GM18519 (cell line): ENCODE measurements at regions not wholly inside any gene's neighbourhood (a gene's known extent, or its start where the extent isn't known, plus 50 kb on each side); places are given as distances from the start of the nearest gene placed in this dataset.
"Not testable (repeated sequence)": the region's sequence is repeated elsewhere in the genome, so short reads cannot be mapped to it uniquely, and the experiment has no call there.

Experiments
- ATAC-seq: cut with Tn5 transposase; IDR thresholded peaks from one replicate; pipeline ENCODE4 v1.9.1; 2021; ENCODE audit warnings: mild to moderate bottlenecking, moderate library complexity; ENCODE audit not compliant: unreplicated experiment, low FRiP score

DNA sequence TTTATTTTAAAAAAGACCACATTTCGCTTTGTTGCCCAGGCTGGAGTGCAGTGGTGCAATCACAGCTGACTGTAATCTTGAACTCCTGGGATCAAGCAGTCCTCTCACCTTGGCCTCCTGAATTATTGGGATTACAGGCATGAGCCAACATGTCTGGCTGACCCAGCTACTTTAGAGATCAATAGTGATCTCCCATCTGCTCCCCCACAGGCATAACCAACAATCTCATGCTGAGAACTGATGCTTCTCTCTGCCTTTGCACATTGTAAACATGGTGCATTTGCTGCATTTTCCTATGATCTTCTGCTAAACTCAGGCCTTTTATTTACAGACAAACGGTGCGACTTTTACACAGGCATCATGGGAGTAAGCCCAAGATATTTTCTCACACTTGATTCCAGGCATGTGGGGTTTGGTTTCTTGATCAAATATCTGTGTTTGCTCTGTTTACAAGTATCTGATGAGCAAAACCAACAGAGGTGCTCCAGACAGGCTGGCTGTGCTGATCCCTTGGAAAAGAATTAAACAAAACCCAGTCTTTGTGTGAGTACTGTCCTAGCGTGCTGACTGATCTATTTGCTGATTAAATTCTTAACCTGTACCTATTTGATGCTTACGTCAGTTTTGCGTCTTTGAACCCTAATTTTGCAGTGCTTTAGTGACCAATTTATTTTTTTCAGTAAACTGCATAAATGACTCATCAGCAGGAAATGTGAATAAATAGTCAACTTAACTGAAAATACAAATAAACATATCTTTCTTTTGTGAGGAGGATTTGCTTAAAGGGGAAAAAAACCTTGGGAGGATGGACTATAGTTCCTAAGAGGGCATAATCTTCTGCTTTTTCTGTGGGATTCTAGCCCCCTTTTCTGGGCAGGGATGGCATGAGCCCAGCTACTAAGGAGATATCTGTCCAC, 191.7 kb upstream of the NR3C1 start:
- no peak for ATAC-seq

DNA sequence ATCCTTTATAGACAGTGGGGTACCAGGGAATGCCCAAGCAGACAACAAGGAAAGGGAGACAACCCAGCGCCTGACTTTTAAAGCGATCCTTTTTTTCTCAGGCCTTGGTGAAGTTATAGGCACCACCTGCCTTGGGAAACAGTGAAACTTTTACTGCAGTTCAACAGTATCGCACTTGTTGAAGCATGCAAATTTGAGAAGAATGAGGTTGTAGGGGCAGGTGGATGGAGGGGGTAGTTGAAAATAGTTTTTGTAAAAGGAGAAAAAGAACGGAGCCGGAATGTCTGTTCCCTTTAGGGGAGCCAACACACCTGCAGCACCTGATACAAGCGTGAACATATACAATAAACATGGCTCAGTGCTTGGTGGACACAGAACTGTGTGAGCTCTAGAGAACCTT, 190.2 kb upstream of the NR3C1 start:
- no peak for ATAC-seq

DNA sequence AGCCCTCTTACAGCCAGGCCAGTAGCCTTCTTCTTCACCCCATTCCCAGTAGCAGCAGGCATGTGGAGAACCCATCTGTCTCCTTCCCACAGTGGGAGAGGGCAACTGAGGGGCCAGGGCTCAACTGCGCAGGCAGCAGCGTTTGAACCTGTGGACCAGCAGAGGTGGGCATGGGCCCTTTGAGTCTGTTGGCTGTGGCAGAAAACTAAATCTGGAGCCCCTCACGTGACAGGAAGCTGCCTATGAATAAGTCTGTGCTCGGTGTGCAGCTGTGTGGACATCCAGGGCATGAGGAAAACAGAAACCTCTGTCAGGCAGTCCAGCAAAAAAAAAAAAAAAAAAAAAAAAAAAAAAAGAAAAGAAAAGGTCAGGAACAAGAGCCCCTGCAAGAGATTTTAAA, 189.2 kb upstream of the NR3C1 start:
- peak; percentile 47 for ATAC-seq

DNA sequence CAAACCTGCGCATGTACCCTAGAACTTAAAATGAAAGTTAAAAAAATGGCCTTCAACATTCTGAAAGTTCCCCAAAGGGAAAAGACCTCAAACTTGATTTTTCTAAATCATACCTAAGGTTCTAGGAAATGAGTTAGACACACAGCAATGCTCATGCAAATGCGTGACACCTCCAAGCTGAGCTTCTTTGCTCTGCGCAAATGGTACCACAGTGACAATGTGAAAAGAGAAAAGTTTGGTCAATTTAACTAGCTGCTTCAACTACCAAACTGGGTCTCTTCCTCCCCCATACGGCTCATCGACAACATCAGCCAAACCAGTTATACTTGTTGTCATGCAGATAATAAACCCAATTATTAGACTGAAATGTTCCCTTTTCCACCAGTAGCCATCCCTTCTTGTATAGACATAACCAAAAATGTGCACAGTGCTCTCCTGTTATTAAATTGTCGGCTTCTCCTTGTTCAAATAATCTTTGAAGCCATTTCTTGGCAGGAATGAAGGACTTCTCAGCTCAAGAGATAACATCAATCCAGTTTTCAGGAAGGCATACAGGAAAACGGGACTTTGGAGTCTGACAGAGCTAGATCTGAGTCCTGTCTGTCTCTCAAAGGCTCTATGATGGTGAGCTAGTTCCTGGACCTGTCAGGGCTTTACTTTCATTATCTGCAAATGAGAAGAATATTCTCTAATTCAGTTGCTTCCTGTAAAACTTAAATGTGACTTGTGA, 185.6 kb upstream of the NR3C1 start:
- ATAC-seq: no peak

DNA sequence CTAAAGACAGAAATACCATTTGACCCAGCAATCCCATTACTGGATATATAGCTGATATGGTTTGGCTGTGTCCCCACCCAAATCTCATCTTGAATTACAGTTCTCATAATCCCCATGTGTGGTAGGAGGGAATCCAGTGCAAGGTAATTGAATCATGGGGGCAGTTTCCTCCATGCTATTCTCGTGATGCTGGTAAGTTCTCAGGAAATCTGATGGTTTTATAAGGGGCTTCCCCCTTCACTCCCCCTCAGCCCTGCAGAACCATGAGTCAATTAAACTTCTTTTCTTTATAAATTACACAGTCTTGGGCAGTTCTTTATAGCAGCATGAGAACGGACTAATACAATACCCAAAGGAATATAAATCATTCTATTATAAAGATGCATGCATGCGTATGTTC, 184.6 kb upstream of the NR3C1 start:
- ATAC-seq: not testable (repeated sequence)

DNA sequence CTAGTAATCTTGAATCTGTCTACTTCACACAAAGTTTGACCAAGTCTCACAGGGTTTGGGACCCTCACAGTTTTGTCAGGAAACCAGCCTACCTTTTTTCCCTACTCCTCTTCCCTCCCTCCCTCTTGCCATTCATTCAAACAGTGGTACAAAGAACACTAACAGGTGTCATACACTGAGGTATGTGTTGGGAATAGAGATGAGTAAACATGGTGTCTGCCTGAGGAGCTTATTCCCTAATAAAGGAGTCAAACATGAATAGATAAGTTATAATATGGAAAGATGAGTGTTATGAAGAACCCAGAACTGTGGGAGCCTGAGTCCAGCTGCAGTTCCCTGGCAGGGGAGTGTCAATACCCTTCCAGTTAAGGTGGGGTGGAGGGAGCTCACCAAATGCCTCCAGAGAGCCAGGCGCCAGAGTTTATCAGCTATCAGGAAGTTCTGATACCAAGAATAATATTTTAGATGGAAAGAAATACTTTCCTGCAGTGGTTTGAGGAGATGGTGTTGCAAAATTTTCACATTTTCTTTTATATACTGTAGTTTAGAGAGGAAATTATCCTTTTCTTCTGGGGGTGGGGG, 183.4 kb upstream of the NR3C1 start:
- ATAC-seq: no peak

DNA sequence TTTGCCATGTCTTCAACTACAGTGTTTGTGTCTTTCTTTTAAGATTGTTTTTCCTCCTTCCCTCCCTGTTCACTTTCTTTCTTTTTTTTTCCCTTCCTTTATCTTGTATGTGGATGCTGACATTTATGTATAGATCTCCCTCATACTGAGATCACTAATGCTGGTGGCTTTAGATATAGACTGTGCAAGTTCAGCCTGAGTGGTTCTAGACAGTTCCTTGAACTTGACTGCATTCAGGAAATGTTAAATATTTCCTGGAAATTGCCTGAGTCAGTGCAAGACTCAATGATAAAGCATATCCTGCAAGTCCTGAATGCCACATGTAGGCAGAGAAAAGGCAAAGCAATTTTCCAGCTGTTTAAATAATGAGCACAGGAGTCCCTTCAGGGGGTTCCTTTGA, 182.5 kb upstream of the NR3C1 start:
- ATAC-seq: no peak

DNA sequence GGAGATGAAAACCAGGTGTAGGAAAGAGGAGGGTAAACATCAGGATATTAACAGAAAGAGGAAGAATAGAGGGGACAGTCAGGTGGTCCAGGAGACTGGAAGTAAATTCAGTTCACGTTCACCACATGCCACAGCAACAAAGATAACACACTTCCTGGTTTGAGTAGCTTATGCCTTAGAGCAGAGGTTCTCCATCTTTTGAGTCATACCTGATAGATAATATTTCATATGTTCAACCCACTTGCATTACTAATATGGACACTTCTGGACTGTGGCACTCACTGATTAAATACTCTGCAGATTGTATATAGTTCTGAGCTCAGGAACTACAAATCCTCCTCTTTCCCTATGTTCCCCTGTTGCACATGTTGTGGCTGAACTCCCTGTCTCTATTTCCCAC, 179.9 kb upstream of the NR3C1 start:
- no peak for ATAC-seq

DNA sequence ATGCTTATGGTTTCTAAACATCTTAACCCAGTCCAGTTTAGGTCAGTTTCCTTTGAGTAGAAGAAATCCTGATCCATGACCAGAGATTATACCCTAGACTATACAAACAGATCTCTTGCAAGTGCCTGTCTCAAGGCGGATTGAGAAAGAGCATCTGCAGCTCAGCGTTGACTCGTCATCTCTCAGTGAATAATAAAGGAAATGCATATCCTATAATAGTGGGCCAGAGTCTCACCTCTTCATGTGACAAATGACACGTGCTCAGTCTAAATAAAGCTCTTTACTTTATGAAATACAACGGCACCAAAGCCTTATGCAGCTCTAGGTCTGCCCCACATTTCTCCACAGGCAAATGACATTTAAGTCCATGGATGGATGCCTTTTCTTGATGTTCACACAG, 179.4 kb upstream of the NR3C1 start:
- no peak for ATAC-seq

DNA sequence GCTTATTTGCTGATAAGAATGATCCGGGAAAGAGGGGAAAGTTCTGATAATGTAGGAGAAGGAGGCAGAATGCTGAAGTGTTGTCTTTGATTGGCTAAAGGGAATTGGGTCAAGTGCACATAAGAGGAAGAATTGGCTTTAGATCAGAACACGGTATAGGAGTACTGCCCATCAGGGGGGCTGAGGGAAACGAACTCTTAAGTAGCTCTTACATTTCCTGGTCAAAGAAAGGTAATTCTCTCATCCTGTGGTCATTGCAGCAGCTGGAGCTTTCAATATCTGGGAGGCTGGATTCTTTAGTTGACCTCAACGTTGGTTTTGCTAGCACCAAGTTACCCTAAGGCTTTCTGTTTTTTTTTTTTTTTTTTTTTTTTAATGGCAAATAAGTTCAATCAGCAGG, 178.7 kb upstream of the NR3C1 start:
- no peak for ATAC-seq

DNA sequence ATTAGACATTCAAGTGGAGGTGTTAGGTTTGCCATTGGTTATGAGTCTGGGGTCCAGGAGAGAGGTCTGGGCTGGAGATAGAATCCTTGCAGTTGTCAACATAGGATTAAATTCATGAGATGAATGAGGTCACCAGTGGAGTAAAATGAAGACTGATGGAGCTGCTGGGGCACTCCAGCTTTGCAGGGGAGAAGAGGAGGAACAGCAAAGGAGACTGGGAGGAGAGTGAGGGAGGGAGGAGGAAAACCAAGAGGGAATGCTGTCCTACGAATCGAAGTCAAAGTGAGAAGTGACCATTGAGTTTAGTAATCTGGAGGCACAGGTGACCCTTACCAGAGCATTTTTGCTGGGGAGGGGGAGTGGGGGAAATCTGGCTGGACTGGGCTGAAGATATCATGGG, 178.2 kb upstream of the NR3C1 start:
- no peak for ATAC-seq

DNA sequence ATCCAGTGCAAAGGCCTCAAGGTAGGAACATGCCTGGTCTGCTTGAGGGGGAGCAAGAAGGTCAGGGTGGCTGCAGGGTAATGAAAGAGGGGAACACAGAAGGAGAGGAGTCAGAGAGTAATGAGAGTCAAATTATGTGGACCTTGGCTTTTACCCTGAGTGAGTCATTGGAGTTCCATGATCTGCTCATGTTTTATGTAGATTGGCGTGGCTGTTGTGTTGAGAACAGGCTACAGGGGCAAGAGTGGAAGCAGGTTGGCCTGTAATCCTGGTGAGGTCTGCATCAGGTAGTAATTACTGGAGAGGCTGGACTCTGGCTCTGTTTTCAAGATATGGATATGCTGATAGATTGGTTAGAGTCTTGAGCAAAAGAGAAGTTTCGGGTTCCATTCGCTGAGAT, 177.7 kb upstream of the NR3C1 start:
- ATAC-seq: no peak

DNA sequence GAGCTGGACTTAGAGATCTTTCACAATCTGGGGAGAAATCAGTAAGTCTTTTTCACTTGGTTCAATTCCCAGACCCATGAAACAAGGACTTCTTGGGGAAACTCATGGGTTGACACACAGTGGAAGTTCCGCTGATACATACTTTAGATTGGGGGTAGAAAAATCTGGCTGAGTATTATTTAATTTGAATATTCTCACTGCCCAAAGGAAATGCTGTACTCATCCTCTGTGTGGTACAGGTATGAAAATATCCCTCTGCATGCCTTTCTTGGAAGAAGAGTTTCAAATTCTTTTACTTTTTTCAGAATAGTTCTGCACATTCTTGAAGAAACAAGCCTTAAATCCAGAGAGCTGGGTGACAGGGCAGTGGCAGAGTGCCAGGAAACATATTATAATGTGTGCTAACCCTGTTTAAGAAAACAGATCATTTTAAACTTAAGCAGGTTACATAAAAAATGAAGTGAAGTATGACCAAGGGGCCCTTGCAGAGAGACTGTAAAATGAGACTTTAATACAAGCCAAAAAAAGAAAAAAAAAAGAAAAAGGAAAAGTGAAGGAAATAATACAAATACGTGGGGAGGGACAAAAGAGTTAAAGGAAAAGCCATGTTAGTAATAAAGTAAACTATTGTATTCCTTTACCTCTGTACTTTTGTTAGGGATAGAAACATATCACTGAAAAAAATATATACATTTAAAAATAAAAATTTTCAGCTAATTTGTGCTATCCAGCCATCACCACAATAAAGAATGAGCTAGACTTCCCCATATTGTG, 173.4 kb upstream of the NR3C1 start:
- no peak for ATAC-seq

DNA sequence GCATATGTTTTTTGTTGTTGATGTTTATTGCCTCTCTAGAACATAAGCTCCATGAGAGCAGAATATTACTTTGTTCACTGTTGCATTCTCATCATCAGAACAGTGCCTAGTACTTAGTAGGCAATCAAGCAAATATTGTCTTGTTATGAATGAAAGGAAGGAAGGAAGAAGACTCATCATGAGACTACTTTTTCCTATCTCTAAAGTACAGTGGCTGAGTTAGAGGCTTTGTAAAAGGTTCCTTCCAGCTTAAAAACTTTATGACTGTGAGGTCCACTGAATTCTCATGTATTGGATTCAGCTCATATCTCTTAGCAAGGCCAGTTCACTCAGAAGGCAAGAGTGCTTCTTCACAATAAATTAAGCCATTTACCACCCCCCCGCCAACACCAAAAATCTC, 171.8 kb upstream of the NR3C1 start:
- no peak for ATAC-seq

DNA sequence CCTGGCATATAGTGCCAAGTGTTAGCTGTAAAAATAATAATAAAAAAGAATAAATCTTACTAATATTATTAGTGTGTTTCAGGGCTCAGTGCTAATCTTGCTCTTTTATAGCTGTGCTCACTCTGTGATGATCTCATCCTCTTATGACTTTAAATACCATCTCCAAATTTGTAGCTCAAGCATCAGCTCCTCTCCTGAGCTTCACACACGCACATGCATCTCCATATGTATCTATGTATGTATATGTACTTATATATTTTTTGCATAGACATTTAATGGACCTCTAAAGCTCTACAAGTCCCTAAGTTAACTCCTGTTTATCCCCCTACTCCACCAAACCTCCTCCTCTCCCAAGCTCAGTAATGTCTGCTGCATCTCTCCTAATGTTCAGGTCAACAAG, 170.8 kb upstream of the NR3C1 start:
- no peak for ATAC-seq

DNA sequence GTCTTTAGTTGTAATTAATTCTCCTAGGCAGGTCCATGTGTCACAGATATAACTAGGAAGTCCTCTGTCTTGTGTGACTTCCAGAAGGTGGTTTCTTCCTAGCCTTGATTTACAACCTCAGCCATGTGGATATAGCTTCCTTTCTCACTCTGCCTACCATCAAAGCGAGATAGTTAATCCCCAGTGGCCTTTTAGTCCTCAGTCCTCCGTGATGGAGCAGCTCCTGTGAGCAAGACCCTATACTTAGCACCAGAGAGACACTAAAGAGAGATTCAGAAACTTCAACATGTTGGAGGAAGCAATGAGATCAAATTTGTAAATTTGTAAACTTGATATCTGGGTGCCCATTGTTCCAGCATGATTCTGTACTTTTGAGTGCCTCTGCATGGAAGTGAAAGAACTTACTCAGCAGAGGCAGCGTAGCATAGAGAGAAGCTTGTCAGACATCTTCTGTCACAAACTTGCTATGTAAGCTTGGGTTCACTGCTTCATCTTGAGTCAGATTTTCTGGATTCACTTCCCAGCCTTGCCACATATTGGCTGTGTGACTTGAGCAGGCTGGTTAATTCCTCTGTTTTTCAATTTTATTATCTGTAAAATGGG, 170.2 kb upstream of the NR3C1 start:
- ATAC-seq: peak; percentile 61

DNA sequence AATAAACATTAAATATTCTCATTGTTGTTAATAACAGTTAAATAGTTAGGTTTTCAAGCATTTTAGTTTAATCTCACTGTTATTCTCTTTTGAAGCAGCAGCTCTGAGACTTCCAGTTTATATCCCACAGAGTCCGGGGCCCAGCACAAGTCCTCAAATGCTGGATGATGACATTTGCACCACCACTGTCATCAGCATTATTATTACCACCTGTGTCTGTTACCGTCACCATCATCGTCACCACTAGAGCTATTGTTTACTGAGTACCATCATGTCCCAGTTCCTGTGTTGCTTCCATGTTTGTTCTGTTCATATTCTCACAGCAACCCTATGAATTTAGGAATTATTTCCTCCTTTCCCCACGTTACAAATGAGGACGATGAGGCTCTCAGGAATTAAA, 169.2 kb upstream of the NR3C1 start:
- no peak for ATAC-seq

DNA sequence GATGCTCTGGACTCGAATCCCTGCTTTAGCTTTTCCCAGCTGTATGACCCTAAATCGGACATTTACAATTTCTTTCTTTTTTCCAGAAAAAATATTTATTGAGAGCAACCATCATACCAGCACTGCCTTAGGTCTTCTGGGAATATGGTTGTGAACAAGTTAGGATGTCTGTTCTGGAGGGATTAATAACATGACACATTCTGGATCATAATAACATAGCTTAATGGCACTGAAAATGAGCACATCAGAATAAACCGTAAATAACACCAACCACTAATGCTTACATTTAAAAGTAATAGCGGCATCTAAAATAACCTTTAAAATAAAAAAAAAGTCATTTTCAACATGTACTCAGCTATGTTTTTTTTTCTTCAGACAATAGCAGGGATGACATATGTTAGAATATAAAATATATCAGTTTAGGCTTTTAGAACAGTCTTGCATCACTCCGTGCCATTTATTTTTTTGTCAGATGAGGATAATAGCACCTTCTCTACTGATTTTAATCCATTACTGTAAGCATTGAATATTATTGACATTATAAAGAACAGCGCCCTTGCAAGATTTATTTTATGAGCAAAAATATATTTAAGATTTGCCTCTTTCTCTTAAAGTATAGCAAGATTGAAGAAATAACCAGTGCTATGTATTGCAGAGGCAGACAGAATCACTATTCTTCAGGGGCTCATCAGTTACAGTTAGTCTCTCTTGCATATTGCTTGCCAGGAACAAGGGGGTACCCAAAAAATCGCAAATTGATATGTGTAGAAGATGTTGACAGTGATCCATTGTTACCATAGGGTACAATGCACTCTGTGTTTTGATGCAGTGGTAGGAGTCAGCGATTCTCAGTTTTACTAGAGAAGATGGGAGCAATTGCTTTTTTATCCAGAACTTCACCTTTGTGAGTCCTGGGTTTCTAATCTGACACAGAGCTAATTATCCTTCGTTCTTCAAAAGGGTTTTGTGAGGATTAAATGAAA, 168.4 kb upstream of the NR3C1 start:
- no peak for ATAC-seq

DNA sequence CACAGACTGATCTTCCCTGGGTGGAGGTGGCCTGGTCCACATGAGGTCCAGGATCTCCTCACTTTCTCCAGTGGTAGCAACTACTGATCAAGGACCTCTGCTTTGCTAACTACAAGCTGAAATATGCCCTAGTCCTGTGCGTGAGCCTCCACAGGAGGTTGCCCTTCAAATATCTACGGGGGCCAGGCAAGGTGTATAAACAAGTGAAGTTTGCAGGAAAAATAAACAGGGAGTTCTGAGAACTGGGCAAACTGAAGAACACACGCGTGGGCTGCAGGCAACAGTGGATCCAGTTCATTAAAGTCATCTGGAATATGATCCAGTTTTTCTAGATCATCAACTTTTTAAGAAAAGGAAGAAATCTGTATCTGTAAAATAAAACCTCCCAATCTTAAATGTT, 167.5 kb upstream of the NR3C1 start:
- ATAC-seq: no peak
